ENCODE measurements at regions not wholly inside any gene's neighbourhood (a gene's known extent, or its start where the extent isn't known, plus 50 kb on each side); places are given as distances from the start of the nearest gene placed in this dataset.

DNA sequence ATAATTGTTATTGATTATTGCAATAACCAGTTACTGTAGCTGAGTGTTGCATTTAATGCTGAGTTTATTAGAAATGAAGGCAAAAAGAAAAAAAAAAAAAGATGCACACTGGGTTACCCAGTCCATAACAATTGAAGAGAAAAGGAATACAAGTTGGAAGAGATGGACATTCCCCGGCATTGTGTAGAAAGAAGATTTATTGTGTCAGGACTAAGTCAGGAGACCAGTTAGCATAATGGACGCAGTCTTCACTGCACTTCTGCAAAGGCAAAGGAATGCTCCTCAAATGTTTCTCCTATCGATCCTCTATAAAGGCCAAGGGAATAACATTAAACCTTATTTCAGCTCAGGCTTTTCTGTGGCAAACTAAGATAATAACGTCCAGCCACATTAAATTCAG lies 157.8 kb downstream of the INSIG2 start:
- no peak for TF ChIP-seq CTCF (IDR thresholded peaks at IDR 0.05; ENCODE audit: insufficient read depth, low read depth, low read length)
- no peak for TF ChIP-seq EZH2 (IDR thresholded peaks at IDR 0.05; ENCODE audit: insufficient read depth, low read length)
